A673 (cell line): ENCODE measurements at regions not wholly inside any gene's neighbourhood (a gene's known extent, or its start where the extent isn't known, plus 50 kb on each side); places are given as distances from the start of the nearest gene placed in this dataset.

ENCODE experiments used
- CTCF ChIP-seq: fragments of 300-800, 200-600 bp; sonication (generic); conservative IDR thresholded peaks from 2 replicates; pipeline ENCODE4 v1.5.1; 2017; ENCODE audit warnings: low read depth, mild to moderate bottlenecking, antibody characterized with exemption, low read length, moderate library complexity, mixed read lengths
- EZH2 ChIP-seq: fragments of 200-600 bp; sonication (generic); IDR thresholded peaks from 2 replicates; pipeline ENCODE4 v1.6.1; 2017; ENCODE audit warnings: borderline replicate concordance, low read depth, mild to moderate bottlenecking, mixed read lengths, antibody characterized with exemption, low read length; ENCODE audit not compliant: poor library complexity, severe bottlenecking

- TF ChIP-seq CTCF (no peak), EZH2 (no peak)
Measured at GRCh38 chrX:38948046-38948445, 146.8 kb downstream of the MID1IP1 start.
